ENCODE measurements at regions not wholly inside any gene's neighbourhood (a gene's known extent, or its start where the extent isn't known, plus 50 kb on each side); places are given as distances from the start of the nearest gene placed in this dataset.

DNA sequence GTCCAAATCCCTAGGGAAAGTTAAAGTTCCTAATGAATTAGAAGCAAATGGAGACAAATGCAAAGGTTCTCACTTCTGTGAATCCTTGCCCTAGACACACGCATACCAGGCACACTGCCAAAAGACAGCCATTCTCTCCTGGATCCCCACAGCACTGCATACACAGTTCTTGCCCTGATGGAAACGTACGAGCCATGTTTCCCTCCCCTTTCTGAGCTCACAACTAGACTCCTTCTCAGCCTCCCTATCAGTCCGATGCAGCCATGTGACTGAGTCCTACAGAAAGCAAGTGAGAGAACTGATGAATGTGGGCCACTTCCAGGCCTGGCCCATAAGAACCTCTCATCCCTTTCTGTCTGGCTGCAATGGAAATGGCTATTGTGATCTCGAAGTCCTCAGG, 92.0 kb downstream of the ZNF608 start:
- TF ChIP-seq, protein P1, sequence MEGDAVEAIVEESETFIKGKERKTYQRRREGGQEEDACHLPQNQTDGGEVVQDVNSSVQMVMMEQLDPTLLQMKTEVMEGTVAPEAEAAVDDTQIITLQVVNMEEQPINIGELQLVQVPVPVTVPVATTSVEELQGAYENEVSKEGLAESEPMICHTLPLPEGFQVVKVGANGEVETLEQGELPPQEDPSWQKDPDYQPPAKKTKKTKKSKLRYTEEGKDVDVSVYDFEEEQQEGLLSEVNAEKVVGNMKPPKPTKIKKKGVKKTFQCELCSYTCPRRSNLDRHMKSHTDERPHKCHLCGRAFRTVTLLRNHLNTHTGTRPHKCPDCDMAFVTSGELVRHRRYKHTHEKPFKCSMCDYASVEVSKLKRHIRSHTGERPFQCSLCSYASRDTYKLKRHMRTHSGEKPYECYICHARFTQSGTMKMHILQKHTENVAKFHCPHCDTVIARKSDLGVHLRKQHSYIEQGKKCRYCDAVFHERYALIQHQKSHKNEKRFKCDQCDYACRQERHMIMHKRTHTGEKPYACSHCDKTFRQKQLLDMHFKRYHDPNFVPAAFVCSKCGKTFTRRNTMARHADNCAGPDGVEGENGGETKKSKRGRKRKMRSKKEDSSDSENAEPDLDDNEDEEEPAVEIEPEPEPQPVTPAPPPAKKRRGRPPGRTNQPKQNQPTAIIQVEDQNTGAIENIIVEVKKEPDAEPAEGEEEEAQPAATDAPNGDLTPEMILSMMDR (IDR thresholded peaks at IDR 0.05), result no peak
- no peak for TF ChIP-seq POLR2A (IDR thresholded peaks at IDR 0.05)
